Activated T-helper 17 cell treated with anti-CD3 and anti-CD28 coated beads, Interleukin-2, amount 50 U/mL, for 72 hours (primary cell): ENCODE measurements at regions not wholly inside any gene's neighbourhood (a gene's known extent, or its start where the extent isn't known, plus 50 kb on each side); places are given as distances from the start of the nearest gene placed in this dataset.

ENCODE experiments used
- ATAC-seq: fragments of 150-1000 bp; cut with Tn5 transposase; replicated peaks from 2 replicates; pipeline ENCODE4 v1.10.0; 2021; ENCODE audit warnings: mild to moderate bottlenecking, moderate library complexity
- H3K27ac Mint-ChIP-seq: one replicate; pipeline ENCODE4 v1.8.0; 2022; ENCODE audit warnings: mixed read lengths
- H3K27me3 Mint-ChIP-seq: one replicate; pipeline ENCODE4 v1.8.0; 2022; ENCODE audit warnings: mixed read lengths
- H3K36me3 Mint-ChIP-seq: one replicate; pipeline ENCODE4 v1.8.0; 2022; ENCODE audit warnings: low read depth, mild to moderate bottlenecking, mixed read lengths
- H3K4me1 Mint-ChIP-seq: one replicate; pipeline ENCODE4 v1.8.0; 2022; ENCODE audit warnings: mixed read lengths
- H3K4me3 Mint-ChIP-seq: one replicate; pipeline ENCODE4 v1.8.0; 2022; ENCODE audit warnings: mild to moderate bottlenecking, mixed read lengths
- H3K9me3 Mint-ChIP-seq: one replicate; pipeline ENCODE4 v1.8.0; 2022; ENCODE audit warnings: mixed read lengths

- H3K4me1 Mint-ChIP-seq, result no peaks in the 10 kb centered on the region
- no peak overlapping the region for H3K27ac Mint-ChIP-seq
- H3K9me3 Mint-ChIP-seq, result no peaks in the 10 kb centered on the region
- no peaks in the 10 kb centered on the region for H3K36me3 Mint-ChIP-seq
- H3K27me3 Mint-ChIP-seq, result no peaks in the 10 kb centered on the region
- no peak for ATAC-seq
- H3K4me3 Mint-ChIP-seq, result no peak overlapping the region
Measured at GRCh38 chr2:57516698-57517340, 529.8 kb upstream of the VRK2 start.

DNA sequence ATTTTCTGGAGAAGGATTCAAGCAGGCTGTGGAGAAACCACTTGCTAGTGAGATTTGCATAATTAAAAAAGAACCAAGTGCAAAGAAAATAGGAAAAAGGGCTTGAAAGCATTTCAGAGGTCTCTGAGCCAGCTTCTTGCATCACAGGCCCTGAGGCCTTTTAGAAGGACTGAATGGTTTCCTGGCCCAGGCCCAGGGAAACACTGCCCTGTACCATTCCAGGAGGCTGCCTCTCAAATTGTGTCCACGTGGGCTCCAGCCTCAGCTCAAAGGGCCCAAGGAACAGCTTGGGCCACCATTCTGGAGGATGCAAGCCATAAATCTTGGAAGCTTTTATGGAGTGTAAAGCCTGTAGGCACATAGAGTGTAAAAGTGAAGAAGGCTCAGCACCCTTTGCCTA lies 523.3 kb upstream of the VRK2 start:
- no peaks in the 10 kb centered on the region for H3K36me3 Mint-ChIP-seq
- no peaks in the 10 kb centered on the region for H3K4me1 Mint-ChIP-seq
- no peak overlapping the region for H3K27ac Mint-ChIP-seq
- H3K9me3 Mint-ChIP-seq, result peaks cover 10% of the 10 kb centered on the region
- no peaks in the 10 kb centered on the region for H3K27me3 Mint-ChIP-seq
- H3K4me3 Mint-ChIP-seq, result no peak overlapping the region
- ATAC-seq, result no peak

- Mint-ChIP-seq H3K27me3 (no peaks in the 10 kb centered on the region), H3K36me3 (no peaks in the 10 kb centered on the region), H3K4me1 (no peaks in the 10 kb centered on the region), H3K4me3 (no peak overlapping the region), H3K27ac (no peak overlapping the region), H3K9me3 (peaks cover 16% of the 10 kb centered on the region)
- ATAC-seq, result no peak
Measured at GRCh38 chr2:57527685-57528084, 518.9 kb upstream of the VRK2 start.

DNA sequence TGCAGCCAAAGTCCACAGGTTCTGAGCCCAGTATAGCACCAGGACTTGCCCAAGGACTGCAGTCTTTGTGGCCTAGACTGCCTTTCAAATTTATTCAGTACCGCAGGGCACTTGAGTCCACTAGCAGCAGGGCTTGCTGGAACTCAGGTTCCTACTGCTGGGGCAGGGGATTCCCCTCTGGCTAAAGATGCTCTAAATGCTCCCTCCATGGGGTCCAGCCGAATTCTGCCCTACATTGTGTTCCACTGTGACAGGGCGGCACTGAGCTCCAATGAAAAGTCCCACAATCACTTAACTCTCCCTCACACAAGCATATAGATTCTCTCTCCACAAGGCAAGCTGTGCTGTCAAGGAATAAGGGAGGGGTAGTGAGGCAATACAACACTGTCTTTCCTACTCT lies 518.1 kb upstream of the VRK2 start:
- Mint-ChIP-seq H3K9me3 (peaks cover 13% of the 10 kb centered on the region), H3K4me3 (no peak overlapping the region), H3K36me3 (no peaks in the 10 kb centered on the region), H3K27ac (no peak overlapping the region), H3K4me1 (no peaks in the 10 kb centered on the region), H3K27me3 (no peaks in the 10 kb centered on the region)
- ATAC-seq, result no peak

- Mint-ChIP-seq H3K27me3 (no peaks in the 10 kb centered on the region), H3K4me1 (peaks cover 4% of the 10 kb centered on the region), H3K4me3 (no peak overlapping the region), H3K27ac (no peak overlapping the region), H3K9me3 (peaks cover 13% of the 10 kb centered on the region), H3K36me3 (no peaks in the 10 kb centered on the region)
- ATAC-seq, result no peak
Measured at GRCh38 chr2:57534358-57534757, 512.2 kb upstream of the VRK2 start.

GRCh38 chr2:57536535-57537231 lies 509.9 kb upstream of the VRK2 start:
- H3K9me3 Mint-ChIP-seq, result peaks cover 12% of the 10 kb centered on the region
- H3K4me1 Mint-ChIP-seq, result peaks cover 4% of the 10 kb centered on the region
- no peak overlapping the region for H3K4me3 Mint-ChIP-seq
- no peak for ATAC-seq
- no peaks in the 10 kb centered on the region for H3K36me3 Mint-ChIP-seq
- H3K27me3 Mint-ChIP-seq, result no peaks in the 10 kb centered on the region
- no peak overlapping the region for H3K27ac Mint-ChIP-seq

DNA sequence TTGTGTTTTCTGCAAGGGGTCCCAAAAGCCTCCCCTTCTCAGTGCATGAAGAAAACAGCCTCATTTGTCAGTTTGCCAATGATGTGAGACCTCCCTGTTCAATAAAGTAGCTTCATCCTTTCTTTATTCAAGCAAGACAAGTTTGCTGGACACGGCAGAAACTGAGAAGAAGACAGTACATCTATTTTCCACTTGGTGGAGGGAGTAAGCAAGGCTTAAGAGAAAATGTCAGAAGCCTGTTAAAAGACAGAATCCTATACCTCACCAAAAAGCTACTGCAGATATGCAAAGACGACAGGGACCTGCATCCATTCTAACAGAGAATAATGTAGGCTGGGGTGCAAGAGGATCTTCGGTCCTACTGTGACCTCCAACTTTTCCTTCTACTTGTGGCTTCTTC lies 506.8 kb upstream of the VRK2 start:
- no peak overlapping the region for H3K4me3 Mint-ChIP-seq

DNA sequence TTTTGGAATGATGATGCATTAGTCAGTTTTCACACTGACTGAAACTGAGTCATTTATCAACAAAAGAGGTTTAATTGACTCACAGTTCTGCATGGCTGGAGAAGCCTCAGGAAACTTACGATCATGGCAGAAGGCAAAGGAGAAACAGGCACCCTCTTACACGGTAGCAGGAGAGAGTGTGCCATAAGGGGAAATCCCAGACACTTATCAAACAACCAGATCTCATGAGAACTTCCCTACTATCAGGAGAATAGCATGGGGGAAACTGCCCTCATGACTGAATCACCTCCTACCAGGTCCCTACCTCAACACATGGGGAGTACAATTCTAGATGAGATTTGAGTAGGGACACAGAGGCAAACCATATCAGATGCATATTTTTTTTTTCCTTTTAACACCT lies 504.5 kb upstream of the VRK2 start:
- Mint-ChIP-seq H3K36me3 (no peaks in the 10 kb centered on the region), H3K4me3 (no peak overlapping the region), H3K27me3 (no peaks in the 10 kb centered on the region), H3K4me1 (no peaks in the 10 kb centered on the region), H3K9me3 (peaks cover 8% of the 10 kb centered on the region), H3K27ac (no peak overlapping the region)
- ATAC-seq, result no peak

More for the DNA sequence above, 506.8 kb upstream of the VRK2 start:
- Mint-ChIP-seq H3K27me3 (no peaks in the 10 kb centered on the region), H3K36me3 (no peaks in the 10 kb centered on the region), H3K27ac (no peak overlapping the region), H3K9me3 (peaks cover 8% of the 10 kb centered on the region), H3K4me1 (no peaks in the 10 kb centered on the region)
- ATAC-seq, result no peak

DNA sequence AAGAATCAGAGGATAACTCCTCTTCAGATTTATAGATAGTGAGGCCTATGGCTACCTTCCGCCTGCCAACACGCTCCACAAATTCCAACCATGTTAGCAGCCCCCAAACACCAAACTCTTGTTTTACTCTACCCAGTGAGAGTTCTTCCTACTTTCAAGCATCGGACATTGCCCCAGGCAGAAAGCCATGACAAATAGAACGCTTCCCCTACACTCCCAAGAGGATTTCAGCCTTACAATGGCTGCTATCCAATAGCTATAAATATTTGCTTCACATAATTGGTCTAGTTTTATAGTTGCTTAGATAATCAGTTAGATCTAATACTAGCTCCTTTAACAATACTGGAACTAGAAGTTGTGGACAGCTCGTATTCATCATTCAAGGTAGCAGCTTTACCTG lies 503.4 kb upstream of the VRK2 start:
- no peak for ATAC-seq
- H3K4me3 Mint-ChIP-seq, result no peak overlapping the region
- H3K27ac Mint-ChIP-seq, result no peak overlapping the region
- no peaks in the 10 kb centered on the region for H3K27me3 Mint-ChIP-seq
- H3K36me3 Mint-ChIP-seq, result no peaks in the 10 kb centered on the region
- no peaks in the 10 kb centered on the region for H3K4me1 Mint-ChIP-seq
- H3K9me3 Mint-ChIP-seq, result peaks cover 8% of the 10 kb centered on the region

- Mint-ChIP-seq H3K36me3 (no peaks in the 10 kb centered on the region), H3K27me3 (no peaks in the 10 kb centered on the region), H3K4me1 (no peaks in the 10 kb centered on the region), H3K9me3 (peaks cover 8% of the 10 kb centered on the region), H3K4me3 (no peak overlapping the region), H3K27ac (no peak overlapping the region)
- ATAC-seq, result no peak
Measured at GRCh38 chr2:57544624-57545023, 502.0 kb upstream of the VRK2 start.

GRCh38 chr2:57546478-57546877 lies 500.1 kb upstream of the VRK2 start:
- H3K4me3 Mint-ChIP-seq, result no peak overlapping the region
- no peak overlapping the region for H3K27ac Mint-ChIP-seq
- H3K36me3 Mint-ChIP-seq, result no peaks in the 10 kb centered on the region
- H3K9me3 Mint-ChIP-seq, result peaks cover 8% of the 10 kb centered on the region
- no peak for ATAC-seq
- no peaks in the 10 kb centered on the region for H3K4me1 Mint-ChIP-seq
- H3K27me3 Mint-ChIP-seq, result no peaks in the 10 kb centered on the region

DNA sequence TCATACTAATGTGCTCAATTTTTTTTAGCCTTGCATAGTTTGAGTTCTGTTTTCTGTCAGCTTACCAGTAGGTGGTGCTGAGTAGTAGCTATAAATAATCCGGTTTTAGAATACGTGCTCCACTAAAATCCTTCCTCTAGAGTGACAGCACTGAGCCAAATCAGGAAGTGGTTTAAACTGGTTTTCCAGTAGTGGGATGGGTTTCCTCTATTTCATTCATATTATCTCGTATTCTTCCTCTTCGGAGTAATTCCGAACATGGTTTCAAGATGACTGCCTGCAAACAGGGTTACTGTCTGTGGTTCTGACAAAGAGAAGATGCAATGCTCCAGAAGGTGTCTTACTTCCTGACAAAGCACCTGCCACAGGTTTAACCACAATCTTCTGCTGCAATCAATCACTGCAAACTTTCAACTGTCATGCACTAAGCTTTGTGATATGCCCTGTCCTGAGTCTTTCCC lies 496.9 kb upstream of the VRK2 start:
- Mint-ChIP-seq H3K27me3 (no peaks in the 10 kb centered on the region), H3K9me3 (peaks cover 4% of the 10 kb centered on the region), H3K36me3 (no peaks in the 10 kb centered on the region), H3K27ac (no peak overlapping the region), H3K4me3 (no peak overlapping the region), H3K4me1 (no peaks in the 10 kb centered on the region)
- ATAC-seq, result peak; percentile 28

DNA sequence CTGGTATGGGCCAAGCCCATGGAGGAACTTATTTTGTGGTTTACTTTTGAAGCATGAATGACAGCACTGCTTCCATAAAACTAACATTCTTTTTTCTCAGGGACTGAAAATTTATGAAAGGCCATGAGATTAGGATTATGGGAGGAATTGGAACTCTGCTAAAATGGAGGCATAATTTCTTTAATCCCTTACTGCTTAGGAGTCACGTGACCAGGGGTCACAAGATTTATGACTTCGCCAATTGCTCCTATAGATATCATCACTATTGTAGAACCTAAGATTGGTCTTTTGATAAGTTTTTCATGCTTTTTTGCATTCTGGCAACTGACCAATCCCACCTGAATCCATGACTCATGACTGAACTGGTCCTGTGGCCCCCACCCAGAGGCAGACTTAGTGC lies 495.7 kb upstream of the VRK2 start:
- H3K4me3 Mint-ChIP-seq, result no peak overlapping the region
- peaks cover 11% of the 10 kb centered on the region for H3K9me3 Mint-ChIP-seq
- H3K36me3 Mint-ChIP-seq, result no peaks in the 10 kb centered on the region
- no peaks in the 10 kb centered on the region for H3K27me3 Mint-ChIP-seq
- H3K4me1 Mint-ChIP-seq, result no peaks in the 10 kb centered on the region
- ATAC-seq, result no peak
- no peak overlapping the region for H3K27ac Mint-ChIP-seq

DNA sequence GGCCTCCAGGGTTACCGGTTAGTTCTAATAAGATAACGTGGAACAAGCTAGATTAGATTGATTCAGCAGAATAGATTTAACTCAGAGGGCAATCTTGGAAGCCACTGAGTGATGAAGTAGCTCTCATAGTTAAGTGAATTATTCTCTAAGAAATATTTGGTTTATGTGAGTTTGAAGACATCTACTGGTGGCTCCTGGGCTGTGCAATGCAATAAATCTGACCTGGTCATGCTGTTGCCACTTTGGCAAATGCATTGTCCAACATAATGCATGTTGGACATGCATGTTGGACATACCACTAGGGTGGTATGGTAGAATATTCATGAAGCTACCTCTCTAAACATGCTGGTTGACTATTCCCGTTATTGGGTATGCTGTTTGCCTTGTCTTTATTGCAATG lies 493.7 kb upstream of the VRK2 start:
- Mint-ChIP-seq H3K4me3 (no peak overlapping the region), H3K9me3 (peaks cover 7% of the 10 kb centered on the region), H3K4me1 (no peaks in the 10 kb centered on the region), H3K36me3 (no peaks in the 10 kb centered on the region), H3K27me3 (no peaks in the 10 kb centered on the region), H3K27ac (no peak overlapping the region)
- ATAC-seq, result no peak

- no peak for ATAC-seq
- Mint-ChIP-seq H3K9me3 (peaks cover 7% of the 10 kb centered on the region), H3K36me3 (no peaks in the 10 kb centered on the region), H3K4me3 (no peak overlapping the region), H3K27ac (no peak overlapping the region), H3K27me3 (no peaks in the 10 kb centered on the region), H3K4me1 (no peaks in the 10 kb centered on the region)
Measured at GRCh38 chr2:57554348-57554747, 492.3 kb upstream of the VRK2 start.
